Liver (tissue), 3 donors: ENCODE measurements at regions not wholly inside any gene's neighbourhood (a gene's known extent, or its start where the extent isn't known, plus 50 kb on each side); places are given as distances from the start of the nearest gene placed in this dataset.

Source experiments
- CTCF ChIP-seq: fragments of 150-350 bp; IDR thresholded peaks from 2 replicates; pipeline ENCODE4 v1.5.1; 2017; ENCODE audit warnings: improper control_type of control experiment, low read depth, low read length; ENCODE audit not compliant: missing input control
- EGR1 ChIP-seq, 2 donors: IDR thresholded peaks; 2 replicates each; pipeline ENCODE4 v1.6.1; 2016 to 2018; ENCODE audit warnings: antibody characterized with exemption in 2 of 2, low read depth in 2 of 2
- RXRA ChIP-seq, 2 donors: IDR thresholded peaks; 2 replicates each; pipeline ENCODE4 v1.6.1; 2017 to 2018; ENCODE audit warnings: antibody characterized with exemption in 2 of 2, mild to moderate bottlenecking in 1 of 2
- YY1 ChIP-seq: IDR thresholded peaks from 2 replicates; pipeline ENCODE4 v1.6.1; 2016; ENCODE audit warnings: antibody characterized with exemption, mild to moderate bottlenecking
- TF ChIP-seq, protein P1 (sequence below): IDR thresholded peaks from 2 replicates; pipeline ENCODE4 v1.6.1; 2016; ENCODE audit warnings: antibody characterized with exemption
- donor health status: healthy.
- donor health status: healthy.

- TF ChIP-seq CTCF (no peak), EGR1 (IDR thresholded peaks at IDR 0.05; ENCODE audit: low read depth in 2 of 2) (no peak), RXRA (IDR thresholded peaks at IDR 0.05) (no peak), YY1 (no peak)
- TF ChIP-seq, protein P1, sequence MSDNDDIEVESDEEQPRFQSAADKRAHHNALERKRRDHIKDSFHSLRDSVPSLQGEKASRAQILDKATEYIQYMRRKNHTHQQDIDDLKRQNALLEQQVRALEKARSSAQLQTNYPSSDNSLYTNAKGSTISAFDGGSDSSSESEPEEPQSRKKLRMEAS, result no peak
Measured at GRCh38 chr4:10288830-10289537, 168.2 kb downstream of the ZNF518B start.
